ENCODE measurements at regions not wholly inside any gene's neighbourhood (a gene's known extent, or its start where the extent isn't known, plus 50 kb on each side); places are given as distances from the start of the nearest gene placed in this dataset.

DNA sequence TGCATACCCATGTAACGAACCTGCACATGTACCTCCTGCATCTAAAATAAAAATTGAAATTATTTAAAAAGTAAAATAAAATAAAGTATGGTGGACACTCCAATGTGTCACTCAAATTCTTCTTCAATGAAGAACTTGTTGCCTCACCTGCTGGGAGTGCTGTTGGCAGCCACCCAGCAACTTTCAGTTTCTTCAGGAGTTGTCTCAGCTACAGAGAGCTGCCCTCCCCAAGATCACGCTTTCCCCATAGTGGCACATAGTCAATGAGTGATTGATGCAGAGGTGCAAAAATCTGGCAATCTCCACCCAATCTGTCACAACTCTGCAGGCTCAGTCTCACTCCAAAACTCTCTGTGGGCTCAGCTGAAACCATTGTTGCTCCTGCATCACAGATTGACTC is 92.3 kb upstream of the C11orf87 start:
- no peak overlapping the region for H3K4me3 ChIP-seq (ENCODE audit: low read length)
- H3K36me3 ChIP-seq (ENCODE audit: control insufficient read depth, low read depth, low read length): no peaks in the 10 kb centered on the region
- H3K9ac ChIP-seq (ENCODE audit: low read length): no peak overlapping the region
- no peaks in the 10 kb centered on the region for H3K4me1 ChIP-seq (ENCODE audit: control insufficient read depth, low read depth, low read length)
- no peaks in the 10 kb centered on the region for H3K9me3 ChIP-seq (ENCODE audit: control insufficient read depth, low read depth, low read length)
- H3K27me3 ChIP-seq (ENCODE audit: control insufficient read depth, insufficient read depth, low read length): no peaks in the 10 kb centered on the region
- no peak overlapping the region for H3K27ac ChIP-seq (ENCODE audit: low read length)

DNA sequence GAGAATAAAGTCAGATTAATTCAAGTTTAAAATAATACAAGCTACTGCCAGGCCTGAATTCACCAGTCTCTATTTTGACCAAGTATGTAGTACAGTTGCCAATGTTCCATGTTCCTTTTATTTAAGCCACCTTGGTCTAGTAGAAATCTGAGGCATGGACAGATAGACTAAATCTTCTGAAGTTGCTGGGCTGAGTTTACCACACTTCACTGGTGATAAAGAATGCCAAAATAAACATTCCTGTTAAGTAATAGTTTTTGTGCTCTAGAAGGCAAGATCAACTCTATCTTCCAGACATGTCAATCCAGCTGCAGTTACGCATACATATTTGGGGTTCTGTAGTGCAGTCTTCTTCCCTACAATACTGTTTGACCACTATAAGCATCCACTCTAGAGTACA is 83.9 kb upstream of the C11orf87 start:
- Histone ChIP-seq H3K4me1 (ENCODE audit: control insufficient read depth, low read depth, low read length) (no peaks in the 10 kb centered on the region), H3K27ac (ENCODE audit: low read length) (no peak overlapping the region), H3K4me3 (ENCODE audit: low read length) (no peak overlapping the region), H3K9me3 (ENCODE audit: control insufficient read depth, low read depth, low read length) (no peaks in the 10 kb centered on the region), H3K36me3 (ENCODE audit: control insufficient read depth, low read depth, low read length) (no peaks in the 10 kb centered on the region), H3K27me3 (ENCODE audit: control insufficient read depth, insufficient read depth, low read length) (no peaks in the 10 kb centered on the region), H3K9ac (ENCODE audit: low read length) (no peak overlapping the region)

DNA sequence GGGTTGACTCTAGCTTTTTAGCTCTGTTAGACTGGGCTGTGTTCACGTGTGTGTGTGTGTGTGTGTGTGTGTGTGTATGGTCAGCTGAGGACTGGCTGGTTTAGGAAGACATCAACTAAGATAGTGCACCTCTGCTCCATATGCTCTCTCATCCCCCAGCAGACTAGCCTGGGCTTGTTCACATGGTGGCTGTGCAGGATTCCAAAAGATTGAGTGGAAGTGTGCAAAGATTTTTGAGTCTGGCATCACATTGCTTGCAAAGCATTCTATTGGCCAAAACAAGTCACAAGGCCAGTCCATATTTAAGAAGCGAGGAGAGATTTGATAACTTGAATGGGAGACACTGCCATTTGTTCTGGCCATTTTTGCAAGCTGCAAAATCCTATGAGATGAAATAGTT is 79.7 kb upstream of the C11orf87 start:
- Histone ChIP-seq H3K4me3 (ENCODE audit: low read length) (no peak overlapping the region), H3K9me3 (ENCODE audit: control insufficient read depth, low read depth, low read length) (no peaks in the 10 kb centered on the region), H3K27me3 (ENCODE audit: control insufficient read depth, insufficient read depth, low read length) (no peaks in the 10 kb centered on the region), H3K9ac (ENCODE audit: low read length) (no peak overlapping the region), H3K36me3 (ENCODE audit: control insufficient read depth, low read depth, low read length) (no peaks in the 10 kb centered on the region), H3K27ac (ENCODE audit: low read length) (no peak overlapping the region), H3K4me1 (ENCODE audit: control insufficient read depth, low read depth, low read length) (no peaks in the 10 kb centered on the region)

DNA sequence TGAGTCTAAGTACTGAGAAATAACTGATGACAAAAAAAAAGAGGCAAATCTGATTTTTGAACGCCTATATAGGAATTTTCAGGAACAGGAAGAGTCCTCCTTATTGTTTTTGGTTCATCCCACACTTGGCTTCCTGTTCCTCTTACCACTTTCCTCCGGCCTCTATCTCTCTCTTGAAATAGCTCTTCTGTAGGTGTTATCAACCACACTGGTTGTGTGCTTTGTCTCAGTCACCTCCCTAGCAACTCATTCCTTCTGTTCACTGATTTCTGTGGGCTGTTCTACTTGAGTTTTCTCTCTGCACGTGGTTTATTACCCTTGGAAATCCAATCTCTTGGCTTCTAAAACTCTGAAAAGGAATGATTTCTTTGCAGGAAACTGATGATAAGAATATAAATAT is 78.7 kb upstream of the C11orf87 start:
- Histone ChIP-seq H3K4me1 (ENCODE audit: control insufficient read depth, low read depth, low read length) (no peaks in the 10 kb centered on the region), H3K9ac (ENCODE audit: low read length) (no peak overlapping the region), H3K27me3 (ENCODE audit: control insufficient read depth, insufficient read depth, low read length) (no peaks in the 10 kb centered on the region), H3K9me3 (ENCODE audit: control insufficient read depth, low read depth, low read length) (no peaks in the 10 kb centered on the region), H3K27ac (ENCODE audit: low read length) (no peak overlapping the region), H3K36me3 (ENCODE audit: control insufficient read depth, low read depth, low read length) (no peaks in the 10 kb centered on the region), H3K4me3 (ENCODE audit: low read length) (no peak overlapping the region)

DNA sequence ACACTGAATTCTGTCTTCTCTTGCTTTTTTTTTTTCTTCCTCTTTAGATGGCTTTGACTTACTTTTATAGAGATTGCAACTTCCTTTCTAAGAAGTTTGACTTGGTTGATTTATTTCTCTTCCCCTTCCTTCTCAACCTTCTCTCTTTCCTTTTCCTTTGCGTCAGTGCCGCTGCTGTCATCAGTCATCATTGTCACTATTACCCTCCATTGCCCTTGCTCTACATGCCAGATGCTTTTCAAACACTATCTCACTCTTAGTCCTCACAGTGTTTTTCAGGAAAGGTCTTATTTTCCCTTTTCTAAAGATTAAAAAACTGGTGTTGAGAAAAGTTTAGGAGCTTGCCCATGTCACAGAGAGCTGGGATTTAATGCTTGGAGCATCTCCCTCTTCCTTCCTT is 74.7 kb upstream of the C11orf87 start:
- no peak overlapping the region for H3K27ac ChIP-seq (ENCODE audit: low read length)
- H3K27me3 ChIP-seq (ENCODE audit: control insufficient read depth, insufficient read depth, low read length): no peaks in the 10 kb centered on the region
- H3K9me3 ChIP-seq (ENCODE audit: control insufficient read depth, low read depth, low read length): no peaks in the 10 kb centered on the region
- no peak overlapping the region for H3K9ac ChIP-seq (ENCODE audit: low read length)
- no peak overlapping the region for H3K4me3 ChIP-seq (ENCODE audit: low read length)
- H3K36me3 ChIP-seq (ENCODE audit: control insufficient read depth, low read depth, low read length): no peaks in the 10 kb centered on the region
- no peaks in the 10 kb centered on the region for H3K4me1 ChIP-seq (ENCODE audit: control insufficient read depth, low read depth, low read length)

DNA sequence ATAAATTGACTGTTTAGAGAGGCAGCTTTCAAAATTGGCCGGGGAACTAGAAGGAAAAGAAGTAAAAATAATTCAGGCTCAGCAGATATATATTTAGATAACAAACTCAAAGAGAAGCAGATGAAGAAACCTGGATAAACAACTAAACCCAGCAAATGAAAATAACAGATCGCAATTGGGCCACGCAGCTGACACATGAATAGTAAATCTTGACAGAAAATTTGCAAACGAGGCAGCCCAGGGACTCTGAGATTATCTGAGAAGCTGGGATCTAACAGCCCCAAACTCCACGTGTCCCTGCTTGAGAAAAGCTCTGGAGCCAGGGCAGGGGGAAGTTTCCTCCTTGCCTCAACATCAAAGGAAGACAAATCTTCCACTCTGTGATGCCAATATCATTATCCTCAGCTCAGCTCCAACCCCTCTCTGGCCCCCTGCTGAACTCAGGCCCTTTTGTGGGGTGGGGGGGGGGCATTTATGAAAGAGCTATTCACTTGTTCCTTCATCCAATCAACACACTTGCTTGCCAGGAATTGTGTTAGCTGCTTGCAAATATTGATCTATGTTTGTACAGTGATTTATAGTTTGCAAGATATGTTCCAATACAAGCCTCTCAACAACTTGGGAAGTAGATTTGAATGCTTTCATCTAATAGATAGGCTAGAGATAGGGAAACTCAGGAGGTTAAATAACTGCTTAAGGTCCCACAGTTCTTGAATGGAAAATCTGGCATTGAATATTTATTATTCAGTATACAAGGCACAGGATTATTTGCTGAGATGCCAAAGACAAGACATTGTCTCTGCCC is 72.5 kb upstream of the C11orf87 start:
- Histone ChIP-seq H3K36me3 (ENCODE audit: control insufficient read depth, low read depth, low read length) (no peaks in the 10 kb centered on the region), H3K9ac (ENCODE audit: low read length) (no peak overlapping the region), H3K4me1 (ENCODE audit: control insufficient read depth, low read depth, low read length) (no peaks in the 10 kb centered on the region), H3K27ac (ENCODE audit: low read length) (no peak overlapping the region), H3K9me3 (ENCODE audit: control insufficient read depth, low read depth, low read length) (no peaks in the 10 kb centered on the region), H3K4me3 (ENCODE audit: low read length) (no peak overlapping the region), H3K27me3 (ENCODE audit: control insufficient read depth, insufficient read depth, low read length) (no peaks in the 10 kb centered on the region)

DNA sequence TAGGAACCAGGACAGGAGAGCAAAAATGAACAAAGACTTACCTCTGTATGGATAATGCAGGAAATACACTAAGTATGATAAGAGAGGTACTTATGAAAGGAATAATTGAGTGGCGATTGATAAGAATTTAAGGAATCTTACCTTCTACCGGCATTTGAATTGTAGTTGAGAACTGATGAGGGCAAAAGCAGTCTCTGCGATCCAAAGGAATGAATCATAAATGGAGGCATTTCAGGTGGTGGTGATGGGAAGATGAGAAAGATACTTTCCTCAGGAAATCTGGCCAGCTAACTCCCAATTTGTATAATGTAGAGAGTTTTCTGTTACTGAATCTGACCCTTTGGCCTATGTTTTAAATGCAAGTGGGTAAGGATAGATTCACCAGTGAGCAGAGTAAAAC is 71.9 kb upstream of the C11orf87 start:
- no peaks in the 10 kb centered on the region for H3K4me1 ChIP-seq (ENCODE audit: control insufficient read depth, low read depth, low read length)
- no peaks in the 10 kb centered on the region for H3K9me3 ChIP-seq (ENCODE audit: control insufficient read depth, low read depth, low read length)
- H3K9ac ChIP-seq (ENCODE audit: low read length): no peak overlapping the region
- no peak overlapping the region for H3K27ac ChIP-seq (ENCODE audit: low read length)
- H3K4me3 ChIP-seq (ENCODE audit: low read length): no peak overlapping the region
- H3K36me3 ChIP-seq (ENCODE audit: control insufficient read depth, low read depth, low read length): no peaks in the 10 kb centered on the region
- H3K27me3 ChIP-seq (ENCODE audit: control insufficient read depth, insufficient read depth, low read length): no peaks in the 10 kb centered on the region

DNA sequence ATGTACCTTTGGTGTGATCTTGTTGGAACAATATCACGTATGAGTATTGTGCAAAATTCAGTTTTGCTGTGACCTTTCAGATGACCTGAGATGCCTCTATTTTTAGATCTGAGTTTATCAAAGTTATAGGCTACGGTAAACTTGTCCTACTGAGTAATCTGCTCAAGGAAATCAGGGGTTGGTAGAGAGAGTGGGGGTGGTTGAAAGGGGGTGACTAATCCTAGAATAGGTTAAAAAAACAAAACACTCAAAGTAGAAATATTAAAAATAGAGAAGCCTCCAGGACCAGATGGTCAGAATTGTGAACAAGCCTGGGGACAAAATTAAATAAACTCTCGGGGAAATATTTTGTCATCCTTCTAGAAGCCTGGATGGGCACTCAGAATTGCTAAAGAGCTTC is 59.9 kb upstream of the C11orf87 start:
- no peak overlapping the region for H3K27ac ChIP-seq (ENCODE audit: low read length)
- H3K4me3 ChIP-seq (ENCODE audit: low read length): no peak overlapping the region
- no peaks in the 10 kb centered on the region for H3K27me3 ChIP-seq (ENCODE audit: control insufficient read depth, insufficient read depth, low read length)
- no peaks in the 10 kb centered on the region for H3K9me3 ChIP-seq (ENCODE audit: control insufficient read depth, low read depth, low read length)
- no peaks in the 10 kb centered on the region for H3K36me3 ChIP-seq (ENCODE audit: control insufficient read depth, low read depth, low read length)
- H3K9ac ChIP-seq (ENCODE audit: low read length): no peak overlapping the region
- H3K4me1 ChIP-seq (ENCODE audit: control insufficient read depth, low read depth, low read length): no peaks in the 10 kb centered on the region

DNA sequence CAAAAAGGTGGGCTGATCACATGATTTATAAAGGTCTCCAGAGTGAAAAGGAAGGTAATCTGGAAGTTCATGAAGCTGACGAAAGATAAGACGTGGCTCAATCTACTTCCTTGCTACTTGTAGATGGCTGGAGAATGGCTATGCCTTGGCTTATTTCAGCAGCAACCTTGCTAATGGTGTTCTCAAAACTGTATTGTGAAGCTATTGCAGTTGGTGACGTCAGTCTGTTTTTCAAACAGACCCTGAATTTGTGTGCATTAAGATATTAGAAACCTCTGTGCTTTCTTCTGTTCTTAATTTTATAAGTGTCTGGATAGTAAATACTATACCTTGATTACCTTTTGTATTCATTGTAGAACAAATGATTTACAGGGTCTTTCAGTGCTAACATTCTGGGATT is 58.3 kb upstream of the C11orf87 start:
- H3K9ac ChIP-seq (ENCODE audit: low read length): no peak overlapping the region
- H3K9me3 ChIP-seq (ENCODE audit: control insufficient read depth, low read depth, low read length): no peaks in the 10 kb centered on the region
- H3K27ac ChIP-seq (ENCODE audit: low read length): no peak overlapping the region
- no peaks in the 10 kb centered on the region for H3K36me3 ChIP-seq (ENCODE audit: control insufficient read depth, low read depth, low read length)
- no peaks in the 10 kb centered on the region for H3K27me3 ChIP-seq (ENCODE audit: control insufficient read depth, insufficient read depth, low read length)
- H3K4me1 ChIP-seq (ENCODE audit: control insufficient read depth, low read depth, low read length): no peaks in the 10 kb centered on the region
- H3K4me3 ChIP-seq (ENCODE audit: low read length): no peak overlapping the region

DNA sequence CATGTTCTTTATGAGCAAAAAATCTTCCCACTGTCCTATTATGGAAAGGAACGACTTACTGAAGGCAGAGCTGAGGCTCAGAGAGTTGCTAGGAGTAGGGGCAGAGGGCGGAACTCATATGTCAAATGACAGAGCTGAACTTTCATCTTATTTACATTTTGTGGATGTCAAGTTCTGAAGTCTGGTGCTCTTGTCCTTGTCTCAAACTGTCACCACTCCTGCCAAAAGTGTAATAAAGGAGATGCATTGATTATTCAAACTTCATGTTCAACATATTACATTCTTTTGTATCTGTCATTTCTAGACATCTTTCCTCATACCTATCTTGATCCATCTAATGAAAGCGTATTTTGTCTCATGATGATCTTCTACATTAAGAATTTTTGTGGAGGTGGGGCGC is 57.1 kb upstream of the C11orf87 start:
- H3K9me3 ChIP-seq (ENCODE audit: control insufficient read depth, low read depth, low read length): no peaks in the 10 kb centered on the region
- no peaks in the 10 kb centered on the region for H3K27me3 ChIP-seq (ENCODE audit: control insufficient read depth, insufficient read depth, low read length)
- no peak overlapping the region for H3K27ac ChIP-seq (ENCODE audit: low read length)
- H3K4me3 ChIP-seq (ENCODE audit: low read length): no peak overlapping the region
- H3K9ac ChIP-seq (ENCODE audit: low read length): no peak overlapping the region
- H3K36me3 ChIP-seq (ENCODE audit: control insufficient read depth, low read depth, low read length): no peaks in the 10 kb centered on the region
- H3K4me1 ChIP-seq (ENCODE audit: control insufficient read depth, low read depth, low read length): no peaks in the 10 kb centered on the region

DNA sequence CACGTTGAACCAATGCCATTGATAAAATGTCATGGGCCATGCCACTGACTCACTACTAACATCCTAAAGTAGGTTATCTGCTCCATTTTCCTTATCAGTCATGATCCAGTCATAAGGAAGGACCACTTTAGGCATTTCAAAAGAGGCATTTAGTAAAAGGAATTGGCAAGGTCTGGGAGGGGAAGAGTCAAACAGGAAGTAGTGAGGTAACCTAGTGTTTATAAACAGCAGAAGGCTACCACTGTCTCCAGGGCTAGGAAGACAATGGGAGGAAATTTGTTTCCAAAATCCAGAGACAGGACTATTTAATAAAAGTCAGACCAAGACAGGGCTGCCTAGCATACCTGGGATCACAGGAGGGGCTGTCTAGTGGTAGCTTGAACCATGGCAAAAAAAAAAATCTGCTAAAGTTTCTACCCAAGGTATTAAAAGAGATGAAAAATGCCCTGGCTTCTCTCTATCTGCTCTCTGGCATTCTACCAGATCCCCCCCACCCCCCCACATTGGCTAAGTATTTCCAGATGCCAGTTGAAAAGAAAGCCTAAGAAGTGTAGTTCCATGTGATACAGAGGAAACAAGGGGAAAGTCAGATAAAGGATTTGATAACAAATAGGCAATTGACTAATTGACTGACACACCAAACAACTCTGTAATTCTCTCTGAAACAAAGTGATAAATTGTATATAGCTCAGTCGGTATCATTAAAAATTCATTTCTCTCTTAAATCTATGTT is 50.4 kb upstream of the C11orf87 start:
- no peaks in the 10 kb centered on the region for H3K9me3 ChIP-seq (ENCODE audit: control insufficient read depth, low read depth, low read length)
- no peak overlapping the region for H3K27ac ChIP-seq (ENCODE audit: low read length)
- no peak overlapping the region for H3K9ac ChIP-seq (ENCODE audit: low read length)
- H3K36me3 ChIP-seq (ENCODE audit: control insufficient read depth, low read depth, low read length): no peaks in the 10 kb centered on the region
- no peak overlapping the region for H3K4me3 ChIP-seq (ENCODE audit: low read length)
- no peaks in the 10 kb centered on the region for H3K4me1 ChIP-seq (ENCODE audit: control insufficient read depth, low read depth, low read length)
- H3K27me3 ChIP-seq (ENCODE audit: control insufficient read depth, insufficient read depth, low read length): no peaks in the 10 kb centered on the region
